HG03064 (cell line): ENCODE measurements at regions not wholly inside any gene's neighbourhood (a gene's known extent, or its start where the extent isn't known, plus 50 kb on each side); places are given as distances from the start of the nearest gene placed in this dataset.
"Not testable (repeated sequence)": the region's sequence is repeated elsewhere in the genome, so short reads cannot be mapped to it uniquely, and the experiment has no call there.

ENCODE experiments used
- ATAC-seq: cut with Tn5 transposase; IDR thresholded peaks from one replicate; pipeline ENCODE4 v1.9.1; 2021; ENCODE audit warnings: low read depth; ENCODE audit not compliant: unreplicated experiment

DNA sequence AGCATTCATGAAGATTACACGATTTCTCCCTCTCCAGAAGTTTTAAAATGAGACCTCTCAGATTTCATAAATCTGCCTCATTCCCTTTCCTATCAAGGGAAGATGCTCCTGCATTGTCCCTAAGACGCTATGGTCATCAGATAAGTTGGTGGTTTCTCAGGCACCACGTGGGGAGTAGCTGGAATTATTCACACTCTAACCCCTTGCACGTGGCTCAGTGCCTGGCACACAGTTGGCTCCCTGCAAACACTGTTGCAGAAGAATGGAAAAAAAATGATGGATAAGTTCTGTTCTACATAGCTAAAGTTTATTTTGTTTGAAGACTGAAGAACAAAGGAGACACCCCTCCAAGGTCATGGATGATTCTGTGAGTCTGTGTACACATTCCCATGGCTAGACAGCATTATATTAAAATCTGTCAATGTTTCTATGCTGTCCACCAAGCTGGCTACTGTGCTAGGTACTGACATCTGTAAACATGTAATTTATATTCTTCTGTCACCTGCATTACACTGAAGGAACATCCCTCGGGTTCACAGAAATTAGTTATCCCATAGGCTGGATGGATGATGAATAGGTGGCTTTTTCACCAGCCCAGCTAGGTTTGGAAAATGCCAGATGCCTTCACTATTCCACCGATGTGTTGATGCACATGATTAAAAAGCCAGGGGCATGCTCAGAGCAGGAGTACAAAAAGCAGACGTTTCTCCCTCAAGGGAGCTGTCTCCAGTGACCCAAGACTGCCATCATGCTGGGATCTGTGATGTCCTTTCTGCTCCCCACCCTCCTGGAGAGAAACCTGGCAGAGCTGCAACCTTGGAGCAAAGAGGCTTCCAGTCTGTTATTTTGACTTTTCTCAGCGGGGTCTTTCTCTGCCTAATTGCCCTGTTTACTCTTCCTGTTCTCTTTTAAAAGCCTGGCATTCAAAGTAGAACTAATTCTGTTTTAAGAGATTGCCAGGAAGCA lies 610.5 kb downstream of the UTRN start:
- ATAC-seq, result no peak

- no peak for ATAC-seq
Measured at GRCh38 chr6:144896289-144896688, 611.2 kb downstream of the UTRN start.

DNA sequence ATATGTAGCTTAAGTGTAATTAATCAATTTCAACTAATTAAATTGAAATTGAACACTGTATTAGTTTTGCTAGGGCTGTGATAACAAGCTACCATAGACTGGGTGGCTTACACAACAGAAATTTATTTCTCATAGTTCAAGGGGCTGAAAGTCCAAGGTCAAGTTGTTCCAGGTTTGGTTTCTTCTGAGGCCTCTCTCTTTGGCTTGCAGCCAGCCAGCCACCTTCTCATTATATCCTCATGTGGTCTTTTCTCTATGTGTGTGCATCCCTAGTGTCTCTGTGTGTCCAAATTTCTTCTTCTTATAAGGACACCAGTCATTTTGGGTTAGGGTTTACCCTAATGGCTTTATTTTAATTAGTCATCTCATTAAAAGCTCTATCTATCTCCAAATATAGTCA lies 611.7 kb downstream of the UTRN start:
- ATAC-seq, result no peak

- no peak for ATAC-seq
Measured at GRCh38 chr6:144897441-144897921, 612.3 kb downstream of the UTRN start.

- ATAC-seq, result no peak
Measured at GRCh38 chr6:144898052-144898689, 613.0 kb downstream of the UTRN start.

DNA sequence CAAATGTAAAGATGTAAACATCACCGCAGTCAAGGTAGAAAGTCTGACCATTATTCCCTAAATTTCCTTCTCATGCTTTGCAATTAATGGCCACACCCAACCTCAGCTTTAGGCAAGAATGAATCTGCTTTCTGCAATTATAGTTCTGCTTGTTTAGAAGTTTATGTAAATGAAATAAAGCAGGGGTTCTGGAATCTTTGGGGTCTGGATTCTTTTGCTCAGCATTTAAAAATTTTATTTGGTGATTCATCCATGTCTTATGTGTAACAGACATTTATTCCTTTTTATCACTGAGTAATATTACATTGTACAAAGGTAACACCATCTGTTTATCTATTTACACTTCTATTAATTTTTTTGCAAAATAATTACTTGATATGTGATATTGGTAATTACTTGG lies 613.6 kb downstream of the UTRN start:
- ATAC-seq, result no peak

GRCh38 chr6:144899161-144899560 lies 614.0 kb downstream of the UTRN start:
- no peak for ATAC-seq

- no peak for ATAC-seq
Measured at GRCh38 chr6:144901412-144901811, 616.3 kb downstream of the UTRN start.

DNA sequence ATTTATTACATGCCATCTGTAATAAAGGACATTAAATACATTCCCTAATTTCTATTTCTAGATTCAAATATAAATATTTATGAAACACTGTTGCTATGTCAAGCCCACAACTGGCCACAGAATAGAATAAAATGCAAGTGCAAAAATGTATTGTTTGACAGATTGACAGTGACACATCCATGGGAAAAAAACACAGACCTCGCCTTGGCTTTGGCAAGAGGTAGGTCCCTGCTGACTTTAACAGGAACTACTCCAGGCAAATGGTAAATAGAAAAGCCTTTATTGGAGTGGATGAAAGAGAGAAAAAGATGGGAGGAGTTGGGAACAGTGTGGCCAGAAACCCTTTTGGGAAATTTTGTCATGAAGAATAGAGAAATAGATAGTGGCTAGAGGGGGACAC lies 622.9 kb downstream of the UTRN start:
- no peak for ATAC-seq

DNA sequence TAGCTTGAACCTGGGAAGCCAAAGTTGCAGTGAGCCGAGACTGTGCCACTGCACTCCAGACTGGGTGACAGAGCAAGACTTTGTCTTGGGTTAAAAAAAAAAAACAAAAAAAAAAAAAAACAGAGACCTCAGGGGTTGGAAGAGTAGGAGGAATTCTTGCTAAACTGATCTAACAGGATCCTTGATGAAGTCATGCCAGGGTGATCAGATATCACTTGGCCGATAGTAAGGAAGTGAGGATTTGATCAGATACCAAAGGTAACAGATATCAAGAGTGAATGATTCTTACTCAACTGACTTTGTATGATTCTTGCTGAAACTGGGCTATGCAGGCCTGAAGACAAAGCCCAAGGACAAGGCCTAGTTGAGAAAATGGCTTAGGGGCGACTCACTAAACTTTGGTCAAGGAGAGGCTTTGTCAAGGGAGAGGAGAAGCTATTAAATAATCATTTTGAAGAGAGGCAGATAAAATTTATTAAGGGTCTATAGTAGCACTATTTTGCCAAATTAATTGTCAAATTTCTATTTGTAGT lies 624.7 kb downstream of the UTRN start:
- ATAC-seq, result no peak

DNA sequence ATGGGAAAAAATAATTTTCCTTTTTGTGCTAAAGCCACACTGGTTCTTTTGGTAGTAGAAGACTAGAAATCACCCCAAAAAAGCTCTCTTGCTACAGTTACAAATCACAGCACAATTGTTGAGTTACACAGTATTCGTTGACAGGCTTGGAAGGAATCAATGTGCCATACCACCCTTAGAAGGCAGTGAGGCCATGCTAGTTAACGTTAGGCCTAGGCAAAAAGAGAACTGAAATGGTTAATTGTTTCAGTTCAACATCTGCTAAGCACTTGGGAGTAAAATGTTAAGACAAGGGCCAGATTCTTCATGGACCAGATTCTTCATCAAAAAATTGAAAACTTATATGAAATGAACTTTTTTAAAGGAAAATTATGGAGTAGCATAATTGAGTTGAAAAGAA lies 626.2 kb downstream of the UTRN start:
- ATAC-seq, result no peak

- ATAC-seq, result no peak
Measured at GRCh38 chr6:144912474-144912873, 627.3 kb downstream of the UTRN start.

- ATAC-seq, result no peak
Measured at GRCh38 chr6:144918073-144918472, 632.9 kb downstream of the UTRN start.

DNA sequence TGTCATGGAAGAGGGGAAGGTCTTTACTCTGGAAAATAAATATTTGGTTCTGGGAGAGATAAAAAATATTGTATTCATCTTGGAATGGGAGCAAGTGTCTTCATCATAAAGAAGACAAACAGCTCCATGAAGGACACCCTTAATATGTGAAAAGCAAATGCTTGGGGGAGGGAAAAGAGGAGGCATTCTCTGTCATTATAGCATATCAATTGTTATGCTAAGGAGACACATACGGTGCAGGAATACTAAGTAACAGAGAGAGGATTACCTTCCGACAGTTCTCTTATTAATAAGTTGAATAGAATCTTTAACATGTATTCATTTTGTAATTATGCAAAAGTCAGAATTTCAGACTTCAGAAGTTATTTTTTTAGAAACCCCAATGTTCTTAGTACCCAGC lies 634.4 kb downstream of the UTRN start:
- no peak for ATAC-seq

DNA sequence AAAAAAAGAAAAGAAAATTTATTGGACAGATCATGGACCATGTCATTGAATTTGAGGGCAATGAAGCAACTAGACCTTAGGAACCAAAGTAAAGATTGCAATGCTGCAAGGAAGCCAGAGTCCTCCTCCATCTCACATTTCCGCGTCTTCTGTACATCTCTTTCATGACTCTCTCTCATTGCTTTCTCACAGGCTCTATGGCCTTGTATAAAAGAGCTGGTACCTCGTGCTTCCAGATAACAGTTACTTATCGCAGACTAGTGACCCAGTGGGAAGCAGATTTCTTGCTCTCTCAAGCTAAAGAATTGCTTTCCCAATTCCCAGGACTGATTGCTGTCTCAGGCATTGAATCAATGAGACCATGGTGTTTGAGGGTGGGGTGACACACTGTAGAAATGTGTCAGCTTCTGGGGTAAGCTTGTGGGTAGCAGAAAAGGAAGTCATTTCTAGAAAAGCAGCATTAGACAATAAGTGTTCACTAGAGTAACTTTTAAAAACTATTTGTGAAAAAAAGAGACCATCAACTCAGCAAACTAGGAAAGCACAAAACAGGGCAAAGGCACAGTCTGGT lies 635.3 kb downstream of the UTRN start:
- no peak for ATAC-seq

DNA sequence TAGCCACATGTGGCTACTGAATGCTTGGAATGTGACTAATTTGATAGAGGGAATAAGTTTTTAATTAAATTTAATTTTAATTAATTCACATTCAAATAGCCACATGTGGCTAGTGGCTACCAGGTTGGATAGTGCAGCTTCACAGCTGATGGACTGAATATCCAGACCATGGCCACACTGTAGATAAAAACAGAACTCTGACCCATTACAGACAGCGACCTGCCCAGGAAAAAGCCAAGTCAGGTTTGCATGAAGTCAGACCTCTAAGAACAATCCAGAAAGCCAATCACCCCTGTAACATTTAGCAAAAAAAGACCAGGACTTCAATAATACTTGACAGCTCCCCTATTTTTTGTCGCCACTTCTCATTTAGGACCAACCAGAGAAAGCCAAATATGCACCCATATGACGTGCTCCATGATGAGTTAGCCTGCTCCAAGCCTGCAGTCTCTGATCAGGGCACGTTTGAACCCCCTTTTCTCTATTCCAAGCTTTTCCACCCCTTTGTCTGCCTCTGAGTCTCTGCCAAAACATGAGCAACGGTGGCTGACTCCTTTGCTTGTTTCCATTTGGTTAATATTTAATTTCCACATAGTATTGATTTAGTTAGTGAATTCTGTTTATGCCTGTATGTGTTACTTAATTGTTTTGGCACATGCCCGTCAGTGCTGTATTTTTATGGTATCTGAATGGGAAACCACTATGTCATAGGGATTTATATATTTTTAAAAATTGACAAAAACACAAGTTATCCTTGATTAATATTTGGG lies 636.3 kb downstream of the UTRN start:
- ATAC-seq, result no peak

GRCh38 chr6:144922120-144922722 lies 637.1 kb downstream of the UTRN start:
- ATAC-seq, result no peak

- ATAC-seq, result not testable (repeated sequence)
Measured at GRCh38 chr6:144922771-144923490, 637.8 kb downstream of the UTRN start.

DNA sequence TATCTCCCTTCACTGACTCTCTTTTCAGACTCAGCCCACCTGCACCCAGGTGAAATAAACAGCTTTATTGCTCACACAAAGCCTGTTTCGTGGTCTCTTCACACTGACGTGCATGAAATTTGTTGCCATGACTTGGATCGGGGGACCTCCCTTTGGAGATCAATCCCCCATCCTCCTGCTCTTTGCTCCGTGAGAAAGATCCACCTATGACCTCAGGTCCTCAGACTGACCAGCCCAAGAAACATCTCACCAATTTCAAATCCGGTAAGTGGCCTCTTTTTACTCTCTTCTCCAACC lies 638.3 kb downstream of the UTRN start:
- ATAC-seq, result not testable (repeated sequence)

GRCh38 chr6:144928847-144929246 lies 643.7 kb downstream of the UTRN start:
- ATAC-seq, result no peak
